H1 (cell line): ENCODE measurements at regions not wholly inside any gene's neighbourhood (a gene's known extent, or its start where the extent isn't known, plus 50 kb on each side); places are given as distances from the start of the nearest gene placed in this dataset.

Source experiments
- BCL11A ChIP-seq, 2 experiments: IDR thresholded peaks; one replicate each; pipeline ENCODE4 v1.6.1; 2011; ENCODE audit warnings: low read depth in 2 of 2, low read length in 2 of 2, mild to moderate bottlenecking in 2 of 2
- CHD7 ChIP-seq: fragments of 300-600 bp; sonication (generic); IDR thresholded peaks from 2 replicates; pipeline ENCODE4 v1.7.1; 2012; ENCODE audit warnings: low read length, moderate library complexity, mild to moderate bottlenecking, inconsistent platforms; ENCODE audit not compliant: insufficient replicate concordance
- FOSL1 ChIP-seq: IDR thresholded peaks from 2 replicates; pipeline ENCODE4 v1.6.1; 2011; ENCODE audit warnings: mild to moderate bottlenecking, low read depth, low read length, moderate library complexity; ENCODE audit not compliant: insufficient read depth
- GTF2F1 ChIP-seq: IDR thresholded peaks from 2 replicates; pipeline ENCODE4 v1.6.1; 2012; ENCODE audit warnings: low read depth, low read length, improper control_type of control experiment, borderline replicate concordance

DNA sequence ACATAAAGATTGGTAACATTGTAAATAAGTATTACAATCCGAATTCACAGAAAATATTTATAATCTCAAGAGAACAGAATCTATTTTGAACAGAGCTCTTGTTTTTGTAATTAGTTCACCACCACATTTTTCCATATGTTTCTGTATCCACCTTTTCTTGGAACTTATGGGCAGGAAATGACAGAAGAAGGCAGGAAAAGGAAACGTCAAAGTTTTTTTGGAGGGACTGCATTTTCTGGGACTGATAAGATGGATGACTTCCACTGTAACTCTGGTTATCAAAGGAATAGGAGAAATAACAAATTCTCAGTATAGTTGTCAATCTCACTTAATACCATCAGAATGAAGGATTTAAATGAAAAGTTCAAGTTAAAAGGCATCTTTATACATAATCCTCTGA is 75.1 kb upstream of the SMNDC1 start (continued):
- TF ChIP-seq CHD7 = no peak
- no peak for TF ChIP-seq GTF2F1
- TF ChIP-seq BCL11A (IDR thresholded peaks at IDR 0.05; ENCODE audit: low read depth in 2 of 2, low read length in 2 of 2) = no peak
- no peak for TF ChIP-seq FOSL1
- TF ChIP-seq, all 59 proteins: peak for 0
